DND-41 (cell line): ENCODE measurements at regions not wholly inside any gene's neighbourhood (a gene's known extent, or its start where the extent isn't known, plus 50 kb on each side); places are given as distances from the start of the nearest gene placed in this dataset.

ENCODE experiments used
- ATAC-seq: fragments of 200-7000 bp; cut with Tn5 transposase; 3 replicates; pipeline ENCODE4 v1.9.1; 2021; ENCODE audit warnings: low read depth; ENCODE audit not compliant: insufficient read depth
- DNase-seq: peaks from one replicate; pipeline ENCODE4 v3.0.0-alpha.2; 2020
- H2AFZ ChIP-seq: 2 replicates; pipeline ENCODE4 v1.6.0; 2012; ENCODE audit warnings: low read depth, low read length
- H3K27ac ChIP-seq: 2 replicates; pipeline ENCODE4 v1.5.1; 2012; ENCODE audit warnings: low read length, inconsistent platforms
- H3K27me3 ChIP-seq: fragments of 200-600 bp; sonication (generic); 2 replicates; pipeline ENCODE4 v1.6.0; 2012; ENCODE audit warnings: low read length, mild to moderate bottlenecking, inconsistent platforms; ENCODE audit not compliant: insufficient read depth, poor library complexity
- H3K36me3 ChIP-seq: 2 replicates; pipeline ENCODE4 v1.5.1; 2012; ENCODE audit warnings: low read length, inconsistent platforms; ENCODE audit not compliant: insufficient read depth
- H3K4me1 ChIP-seq: 2 replicates; pipeline ENCODE4 v1.5.1; 2012; ENCODE audit warnings: mild to moderate bottlenecking, low read length; ENCODE audit not compliant: insufficient read depth
- H3K4me2 ChIP-seq: 2 replicates; pipeline ENCODE4 v1.6.0; 2012; ENCODE audit warnings: mild to moderate bottlenecking, moderate library complexity, low read length, inconsistent platforms; ENCODE audit not compliant: insufficient read depth
- H3K4me3 ChIP-seq, 2 experiments: fragments of 200-600 bp in 1 of 2; shearing (Covaris generic) in 1 of 2; 2 replicates each; pipeline ENCODE4 v1.5.1; 2012 to 2016; ENCODE audit warnings: inconsistent platforms in 2 of 2, low read length in 2 of 2, mild to moderate bottlenecking in 2 of 2, low read depth in 1 of 2, moderate library complexity in 1 of 2
- H3K79me2 ChIP-seq: 2 replicates; pipeline ENCODE4 v1.6.0; 2012; ENCODE audit warnings: low read length, inconsistent platforms; ENCODE audit not compliant: insufficient read depth
- H3K9ac ChIP-seq: 2 replicates; pipeline ENCODE4 v1.6.0; 2012; ENCODE audit warnings: low read depth, mild to moderate bottlenecking, inconsistent platforms, low read length, moderate library complexity
- H3K9me3 ChIP-seq: 2 replicates; pipeline ENCODE4 v1.5.1; 2012; ENCODE audit warnings: low read length, moderate library complexity, mild to moderate bottlenecking, inconsistent platforms; ENCODE audit not compliant: insufficient read depth, severe bottlenecking
- H4K20me1 ChIP-seq: 2 replicates; pipeline ENCODE4 v1.6.0; 2012; ENCODE audit warnings: low read length; ENCODE audit not compliant: insufficient read depth
- EZH2 ChIP-seq: IDR thresholded peaks from 3 replicates; pipeline ENCODE4 v1.6.1; 2012; ENCODE audit warnings: borderline replicate concordance, low read depth, mild to moderate bottlenecking, moderate library complexity, low read length, inconsistent platforms; ENCODE audit not compliant: severe bottlenecking
- TF ChIP-seq, protein P1 (sequence below): IDR thresholded peaks from 2 replicates; pipeline ENCODE4 v1.5.1; 2012; ENCODE audit warnings: borderline replicate concordance, low read length, moderate library complexity, mild to moderate bottlenecking; ENCODE audit not compliant: poor library complexity, severe bottlenecking; ENCODE audit errors: extremely low read depth

- H3K4me2 ChIP-seq = no peak overlapping the region
- H3K27me3 ChIP-seq = peaks cover 3% of the 10 kb centered on the region
- no peaks in the 10 kb centered on the region for H3K36me3 ChIP-seq
- ATAC-seq = no peak
- no peak overlapping the region for H2AFZ ChIP-seq
- no peak for TF ChIP-seq EZH2
- TF ChIP-seq, protein P1, sequence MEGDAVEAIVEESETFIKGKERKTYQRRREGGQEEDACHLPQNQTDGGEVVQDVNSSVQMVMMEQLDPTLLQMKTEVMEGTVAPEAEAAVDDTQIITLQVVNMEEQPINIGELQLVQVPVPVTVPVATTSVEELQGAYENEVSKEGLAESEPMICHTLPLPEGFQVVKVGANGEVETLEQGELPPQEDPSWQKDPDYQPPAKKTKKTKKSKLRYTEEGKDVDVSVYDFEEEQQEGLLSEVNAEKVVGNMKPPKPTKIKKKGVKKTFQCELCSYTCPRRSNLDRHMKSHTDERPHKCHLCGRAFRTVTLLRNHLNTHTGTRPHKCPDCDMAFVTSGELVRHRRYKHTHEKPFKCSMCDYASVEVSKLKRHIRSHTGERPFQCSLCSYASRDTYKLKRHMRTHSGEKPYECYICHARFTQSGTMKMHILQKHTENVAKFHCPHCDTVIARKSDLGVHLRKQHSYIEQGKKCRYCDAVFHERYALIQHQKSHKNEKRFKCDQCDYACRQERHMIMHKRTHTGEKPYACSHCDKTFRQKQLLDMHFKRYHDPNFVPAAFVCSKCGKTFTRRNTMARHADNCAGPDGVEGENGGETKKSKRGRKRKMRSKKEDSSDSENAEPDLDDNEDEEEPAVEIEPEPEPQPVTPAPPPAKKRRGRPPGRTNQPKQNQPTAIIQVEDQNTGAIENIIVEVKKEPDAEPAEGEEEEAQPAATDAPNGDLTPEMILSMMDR = no peak
- no peak for DNase-seq
- H4K20me1 ChIP-seq = no peaks in the 10 kb centered on the region
- H3K9me3 ChIP-seq = no peaks in the 10 kb centered on the region
- no peak overlapping the region for H3K4me3 ChIP-seq
- no peak overlapping the region for H3K9ac ChIP-seq
- no peaks in the 10 kb centered on the region for H3K4me1 ChIP-seq
- no peak overlapping the region for H3K27ac ChIP-seq
- no peaks in the 10 kb centered on the region for H3K79me2 ChIP-seq
Observed at GRCh38 chr3:159838938-159839337, 149.7 kb upstream of the IL12A start.

DNA sequence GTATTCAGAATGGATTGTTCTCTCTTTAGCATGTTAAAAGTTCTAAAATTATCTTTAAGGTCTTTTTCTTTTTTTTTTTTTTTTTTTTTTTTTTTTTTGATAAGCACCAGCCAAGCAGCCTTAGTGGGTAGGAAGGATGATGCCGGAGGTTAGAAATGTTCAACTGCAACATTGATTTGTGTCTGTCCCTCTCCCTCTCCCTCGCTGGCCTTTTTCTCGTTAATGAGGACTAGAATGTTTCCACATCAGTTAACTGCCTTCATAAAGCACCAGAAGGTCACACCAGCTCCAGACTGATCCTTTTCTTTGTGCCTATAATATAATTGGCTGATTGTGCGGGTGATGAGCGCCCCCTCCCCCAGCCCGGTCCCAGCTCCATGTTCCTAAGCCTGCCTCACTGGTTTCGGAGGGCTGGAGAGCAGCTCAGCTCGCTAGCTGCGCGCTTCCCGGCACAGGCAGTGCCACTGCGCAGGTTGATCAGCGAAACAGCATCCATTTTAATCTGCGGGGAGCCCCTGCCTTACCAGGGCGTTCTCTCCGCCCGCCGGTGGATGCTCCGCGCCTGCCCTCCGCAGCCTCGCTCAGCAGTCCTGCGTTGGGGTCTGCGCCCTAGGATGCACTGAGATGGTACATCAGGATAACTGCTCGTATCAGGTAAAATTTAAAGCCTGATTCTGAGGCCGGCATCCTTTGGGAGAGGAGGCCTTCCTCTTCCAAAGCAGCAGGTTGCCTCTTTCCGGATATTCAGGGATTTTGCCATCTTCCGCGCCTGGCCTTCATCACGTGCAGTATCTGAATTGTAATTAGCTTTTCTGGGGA, 148.9 kb upstream of the IL12A start, which contains the start of gene SCHIP1:
SCHIP1 (plus strand) TSS at position 301 of the 819 bp plus-strand sequence.
- H3K36me3 ChIP-seq = no peaks in the 10 kb centered on the region
- no peaks in the 10 kb centered on the region for H3K79me2 ChIP-seq
- no peak within 1 kb of the TSS for H3K9ac ChIP-seq
- H3K4me3 ChIP-seq = no peak within 1 kb of the TSS
- H3K4me2 ChIP-seq = no peak within 1 kb of the TSS
- H3K27ac ChIP-seq = no peak within 1 kb of the TSS
- TF ChIP-seq, protein P1 = no peak
- no peak for TF ChIP-seq EZH2
- ATAC-seq (no peak), DNase-seq (no peak)
- no peak within 1 kb of the TSS for H2AFZ ChIP-seq
- no peaks in the 10 kb centered on the region for H3K9me3 ChIP-seq
- no peaks in the 10 kb centered on the region for H4K20me1 ChIP-seq
- peaks cover 3% of the 10 kb centered on the region for H3K27me3 ChIP-seq
- H3K4me1 ChIP-seq = no peaks in the 10 kb centered on the region

GRCh38 chr3:159840703-159841299, 147.8 kb upstream of the IL12A start:
- no peak overlapping the region for H3K27ac ChIP-seq

More at GRCh38 chr3:159840703-159841299, 147.8 kb upstream of the IL12A start:
- no peaks in the 10 kb centered on the region for H3K36me3 ChIP-seq
- H3K4me3 ChIP-seq = no peak overlapping the region
- H3K4me1 ChIP-seq = no peaks in the 10 kb centered on the region
- DNase-seq (no peak), ATAC-seq (no peak)
- no peaks in the 10 kb centered on the region for H3K79me2 ChIP-seq
- H3K9ac ChIP-seq = no peak overlapping the region
- no peaks in the 10 kb centered on the region for H3K9me3 ChIP-seq
- no peak overlapping the region for H2AFZ ChIP-seq
- H3K4me2 ChIP-seq = no peak overlapping the region
- H3K27me3 ChIP-seq = peaks cover 3% of the 10 kb centered on the region
- no peaks in the 10 kb centered on the region for H4K20me1 ChIP-seq
- no peak for TF ChIP-seq EZH2
- TF ChIP-seq, protein P1 = no peak
